NCI-H128 (cell line): ENCODE measurements at regions not wholly inside any gene's neighbourhood (a gene's known extent, or its start where the extent isn't known, plus 50 kb on each side); places are given as distances from the start of the nearest gene placed in this dataset.

Experiments
- DNase-seq: peaks from one replicate; lab custom pipeline; 2025; ENCODE audit not compliant: unreplicated experiment; lab: John Stamatoyannopoulos, UW

- no peak for DNase-seq
Measured at GRCh38 chr13:74620711-74621110, 486.5 kb upstream of the KLF12 start.

- no peak for DNase-seq
Measured at GRCh38 chr13:74620308-74620707, 486.1 kb upstream of the KLF12 start.

- DNase-seq: no peak
Measured at GRCh38 chr13:74597526-74597925, 463.3 kb upstream of the KLF12 start.

- DNase-seq: no peak
Measured at GRCh38 chr13:74596691-74597090, 462.5 kb upstream of the KLF12 start.

GRCh38 chr13:74593688-74594087 lies 459.5 kb upstream of the KLF12 start:
- DNase-seq: no peak

GRCh38 chr13:74586847-74587246 lies 452.6 kb upstream of the KLF12 start:
- DNase-seq: no peak

GRCh38 chr13:74576420-74576819 lies 442.2 kb upstream of the KLF12 start:
- no peak for DNase-seq

GRCh38 chr13:74575729-74576125 lies 441.5 kb upstream of the KLF12 start:
- DNase-seq: no peak

- no peak for DNase-seq
Measured at GRCh38 chr13:74574964-74575728, 440.9 kb upstream of the KLF12 start.

GRCh38 chr13:74573654-74574053 lies 439.4 kb upstream of the KLF12 start:
- DNase-seq: no peak

GRCh38 chr13:74571811-74572210 lies 437.6 kb upstream of the KLF12 start:
- DNase-seq: no peak

- DNase-seq: no peak
Measured at GRCh38 chr13:74570834-74571233, 436.6 kb upstream of the KLF12 start.

GRCh38 chr13:74570046-74570445 lies 435.8 kb upstream of the KLF12 start:
- DNase-seq: no peak

- DNase-seq: no peak
Measured at GRCh38 chr13:74569251-74569650, 435.0 kb upstream of the KLF12 start.

GRCh38 chr13:74567485-74567884 lies 433.3 kb upstream of the KLF12 start:
- no peak for DNase-seq

- DNase-seq: no peak
Measured at GRCh38 chr13:74562381-74562780, 428.2 kb upstream of the KLF12 start.

- DNase-seq: no peak
Measured at GRCh38 chr13:74561155-74561554, 427.0 kb upstream of the KLF12 start.

- DNase-seq: no peak
Measured at GRCh38 chr13:74560325-74560724, 426.1 kb upstream of the KLF12 start.

GRCh38 chr13:74557870-74558269 lies 423.7 kb upstream of the KLF12 start:
- DNase-seq: no peak

- no peak for DNase-seq
Measured at GRCh38 chr13:74555651-74556420, 421.6 kb upstream of the KLF12 start.

GRCh38 chr13:74555276-74555625 lies 421.0 kb upstream of the KLF12 start:
- no peak for DNase-seq

- DNase-seq: no peak
Measured at GRCh38 chr13:74554569-74555275, 420.5 kb upstream of the KLF12 start.
